ENCODE measurements at regions not wholly inside any gene's neighbourhood (a gene's known extent, or its start where the extent isn't known, plus 50 kb on each side); places are given as distances from the start of the nearest gene placed in this dataset.

DNA sequence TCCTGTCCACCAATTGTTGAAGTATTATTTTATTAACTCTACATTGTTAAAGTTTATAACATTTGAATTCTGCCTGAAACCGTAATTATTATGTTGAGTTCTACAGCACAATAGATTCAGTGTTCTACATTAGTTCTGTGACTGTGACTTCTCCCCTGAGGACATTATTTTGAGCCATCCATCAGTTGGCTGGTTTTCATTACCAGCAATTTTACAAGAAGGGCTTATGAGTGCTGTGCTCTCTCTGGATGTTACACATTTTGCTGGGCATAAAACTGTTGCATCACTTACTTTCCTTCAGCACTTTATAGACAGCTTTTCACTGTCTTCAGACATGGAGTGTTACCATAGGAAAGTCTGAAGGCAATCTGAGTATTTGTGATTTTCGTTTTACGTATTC lies 118.2 kb upstream of the KITLG start:
- no peak overlapping the region for H3K4me3 ChIP-seq
- WGBS, 3 donors, result 88 to 92% (median 92%) methylated on average over 3 of the region's 3 CpGs
- no peaks in the 10 kb centered on the region for H3K4me1 ChIP-seq (ENCODE audit: insufficient read depth)
- no peak for DNase-seq
- no peak overlapping the region for H3K27ac ChIP-seq
- H3K36me3 ChIP-seq, result no peaks in the 10 kb centered on the region
- TF ChIP-seq, protein P1, sequence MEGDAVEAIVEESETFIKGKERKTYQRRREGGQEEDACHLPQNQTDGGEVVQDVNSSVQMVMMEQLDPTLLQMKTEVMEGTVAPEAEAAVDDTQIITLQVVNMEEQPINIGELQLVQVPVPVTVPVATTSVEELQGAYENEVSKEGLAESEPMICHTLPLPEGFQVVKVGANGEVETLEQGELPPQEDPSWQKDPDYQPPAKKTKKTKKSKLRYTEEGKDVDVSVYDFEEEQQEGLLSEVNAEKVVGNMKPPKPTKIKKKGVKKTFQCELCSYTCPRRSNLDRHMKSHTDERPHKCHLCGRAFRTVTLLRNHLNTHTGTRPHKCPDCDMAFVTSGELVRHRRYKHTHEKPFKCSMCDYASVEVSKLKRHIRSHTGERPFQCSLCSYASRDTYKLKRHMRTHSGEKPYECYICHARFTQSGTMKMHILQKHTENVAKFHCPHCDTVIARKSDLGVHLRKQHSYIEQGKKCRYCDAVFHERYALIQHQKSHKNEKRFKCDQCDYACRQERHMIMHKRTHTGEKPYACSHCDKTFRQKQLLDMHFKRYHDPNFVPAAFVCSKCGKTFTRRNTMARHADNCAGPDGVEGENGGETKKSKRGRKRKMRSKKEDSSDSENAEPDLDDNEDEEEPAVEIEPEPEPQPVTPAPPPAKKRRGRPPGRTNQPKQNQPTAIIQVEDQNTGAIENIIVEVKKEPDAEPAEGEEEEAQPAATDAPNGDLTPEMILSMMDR (IDR thresholded peaks at IDR 0.05), result no peak
- no peaks in the 10 kb centered on the region for H3K9me3 ChIP-seq
- no peaks in the 10 kb centered on the region for H3K27me3 ChIP-seq
- intact Hi-C loops (cut with DNase I), result no loop called here

DNA sequence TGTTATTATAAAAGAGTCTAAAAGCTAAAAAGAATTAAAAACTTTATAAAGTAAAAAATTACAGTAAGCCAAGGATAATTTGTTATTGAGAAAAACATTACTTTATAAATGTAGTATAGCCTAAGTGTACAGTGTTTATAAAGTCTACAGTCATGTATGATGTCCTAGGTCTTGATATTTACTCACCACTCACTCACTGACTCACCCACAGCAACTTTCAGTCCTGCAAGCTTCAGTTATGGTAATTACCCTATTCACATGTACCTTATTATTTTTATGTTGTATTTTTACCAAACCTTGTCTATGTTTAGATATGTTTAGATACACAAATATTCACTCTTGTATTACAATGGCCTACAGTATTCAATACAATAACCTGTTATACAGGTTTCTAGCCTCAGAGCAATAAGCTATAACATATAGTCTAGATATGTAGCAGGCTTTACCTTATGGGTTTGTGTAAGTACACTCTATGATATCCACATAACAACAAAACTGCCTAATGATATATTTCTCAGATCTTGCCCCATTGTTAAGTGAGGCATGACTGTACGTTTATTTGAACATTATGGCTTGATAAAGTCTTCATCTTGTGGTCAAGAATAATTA lies 113.7 kb upstream of the KITLG start:
- Histone ChIP-seq H3K4me1 (ENCODE audit: insufficient read depth) (no peaks in the 10 kb centered on the region), H3K4me3 (no peak overlapping the region), H3K27me3 (no peaks in the 10 kb centered on the region), H3K9me3 (no peaks in the 10 kb centered on the region), H3K27ac (no peak overlapping the region), H3K36me3 (no peaks in the 10 kb centered on the region)
- no peak for TF ChIP-seq POLR2A (IDR thresholded peaks at IDR 0.05)
- no peak for DNase-seq
- intact Hi-C loops (cut with DNase I), result no loop called here
- 84 to 92% (median 90%) methylated on average over 1 of the region's 1 CpG for WGBS, 3 donors

DNA sequence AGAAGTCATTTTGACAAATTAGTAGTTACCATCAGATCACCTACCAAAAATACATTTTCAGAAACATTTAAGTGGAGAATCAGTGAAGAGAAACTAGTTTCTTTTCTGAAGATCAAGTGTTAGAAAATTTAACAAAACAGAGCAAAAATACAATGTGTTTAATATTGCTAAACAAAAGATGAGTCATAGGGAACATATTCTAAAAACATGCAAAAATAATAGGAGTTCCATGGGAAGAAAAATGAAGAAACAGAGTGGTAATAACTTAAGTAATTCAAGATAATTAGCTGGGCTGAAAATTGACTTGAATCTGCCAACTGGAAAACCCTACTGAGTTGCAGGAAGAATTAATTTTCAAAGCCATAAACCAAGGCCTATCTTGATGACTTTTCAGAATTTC lies 111.5 kb upstream of the KITLG start:
- Histone ChIP-seq H3K9me3 (no peaks in the 10 kb centered on the region), H3K27me3 (no peaks in the 10 kb centered on the region), H3K4me3 (no peak overlapping the region), H3K36me3 (no peaks in the 10 kb centered on the region), H3K27ac (no peak overlapping the region), H3K4me1 (ENCODE audit: insufficient read depth) (no peaks in the 10 kb centered on the region)
- no peak for DNase-seq
- intact Hi-C loops (cut with DNase I), result no loop called here
- TF ChIP-seq, protein P1 (IDR thresholded peaks at IDR 0.05), result no peak
- no peak for TF ChIP-seq POLR2A (IDR thresholded peaks at IDR 0.05)
- TF ChIP-seq EP300 (IDR thresholded peaks at IDR 0.05), result no peak

DNA sequence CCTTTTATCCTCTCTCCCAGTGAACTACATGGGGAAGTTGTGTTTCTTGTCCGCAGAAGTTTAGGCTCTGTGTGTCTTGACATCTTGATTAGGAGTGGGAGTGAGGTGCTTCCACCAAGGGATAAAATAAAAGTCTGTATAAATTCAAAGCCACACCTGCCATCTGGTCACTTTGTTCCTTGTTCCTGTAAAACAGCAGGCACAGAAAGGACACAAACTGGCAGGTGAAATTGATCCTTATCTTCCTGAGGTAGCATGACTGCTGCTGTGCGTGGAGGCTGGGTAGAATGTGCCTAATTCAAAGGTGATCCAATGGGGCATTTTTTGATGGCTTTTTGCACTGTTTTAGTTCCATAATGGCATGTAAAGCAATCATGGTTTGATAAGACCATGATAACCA lies 104.3 kb upstream of the KITLG start:
- H3K27ac ChIP-seq, result no peak overlapping the region
- H3K4me1 ChIP-seq (ENCODE audit: insufficient read depth), result no peaks in the 10 kb centered on the region
- no peaks in the 10 kb centered on the region for H3K36me3 ChIP-seq
- 73 to 95% (median 94%) methylated on average over 2 of the region's 2 CpGs for WGBS, 3 donors
- no peak for DNase-seq
- H3K9me3 ChIP-seq, result no peaks in the 10 kb centered on the region
- no peak overlapping the region for H3K4me3 ChIP-seq
- TF ChIP-seq, protein P1 (IDR thresholded peaks at IDR 0.05), result no peak
- no peak for TF ChIP-seq EP300 (IDR thresholded peaks at IDR 0.05)
- no peak for TF ChIP-seq POLR2A (IDR thresholded peaks at IDR 0.05)
- intact Hi-C loops (cut with DNase I), result no loop called here
- H3K27me3 ChIP-seq, result no peaks in the 10 kb centered on the region

DNA sequence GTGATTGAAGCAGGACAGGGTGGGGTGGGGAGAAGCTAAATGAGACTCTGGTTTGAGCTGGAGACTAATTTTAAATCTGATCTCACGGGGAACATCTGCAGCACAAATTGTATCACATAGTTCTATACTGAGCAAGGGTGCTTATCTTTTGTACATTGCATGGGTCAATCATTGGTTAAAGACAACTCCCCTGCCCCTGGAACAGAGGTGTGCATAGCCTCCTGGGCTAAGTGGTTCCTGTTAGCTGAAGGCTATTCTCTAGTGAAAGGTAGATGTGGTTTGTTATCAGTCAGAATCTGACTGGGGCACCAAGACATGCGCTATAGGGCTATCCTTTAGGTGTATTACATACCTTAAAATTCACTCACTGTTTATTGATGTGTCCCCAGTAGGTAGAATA lies 103.9 kb upstream of the KITLG start:
- 86 to 95% (median 91%) methylated on average over 2 of the region's 2 CpGs for WGBS, 3 donors
- intact Hi-C loops (cut with DNase I), result no loop called here
- TF ChIP-seq EP300 (IDR thresholded peaks at IDR 0.05), result no peak
- TF ChIP-seq, protein P1 (IDR thresholded peaks at IDR 0.05), result no peak

More for the DNA sequence above, 103.9 kb upstream of the KITLG start:
- Histone ChIP-seq H3K9me3 (no peaks in the 10 kb centered on the region), H3K4me3 (no peak overlapping the region), H3K36me3 (no peaks in the 10 kb centered on the region), H3K27me3 (no peaks in the 10 kb centered on the region), H3K4me1 (ENCODE audit: insufficient read depth) (no peaks in the 10 kb centered on the region), H3K27ac (no peak overlapping the region)
- no peak for DNase-seq

All from ovary (tissue), 7 donors.